GM23248 (cell line): ENCODE measurements at regions not wholly inside any gene's neighbourhood (a gene's known extent, or its start where the extent isn't known, plus 50 kb on each side); places are given as distances from the start of the nearest gene placed in this dataset.

ENCODE experiments used
- EZH2 ChIP-seq: fragments of 200-600 bp; sonication (generic); IDR thresholded peaks from 2 replicates; pipeline ENCODE4 v1.6.1; 2018; ENCODE audit warnings: antibody characterized with exemption, mild to moderate bottlenecking; ENCODE audit not compliant: insufficient read depth, poor library complexity, severe bottlenecking
- EZH2phosphoT487 ChIP-seq: fragments of 200-600 bp; sonication (generic); IDR thresholded peaks from 2 replicates; pipeline ENCODE4 v1.6.1; 2018; ENCODE audit warnings: antibody characterized with exemption, moderate library complexity, mild to moderate bottlenecking, low read depth; ENCODE audit not compliant: insufficient read depth

DNA sequence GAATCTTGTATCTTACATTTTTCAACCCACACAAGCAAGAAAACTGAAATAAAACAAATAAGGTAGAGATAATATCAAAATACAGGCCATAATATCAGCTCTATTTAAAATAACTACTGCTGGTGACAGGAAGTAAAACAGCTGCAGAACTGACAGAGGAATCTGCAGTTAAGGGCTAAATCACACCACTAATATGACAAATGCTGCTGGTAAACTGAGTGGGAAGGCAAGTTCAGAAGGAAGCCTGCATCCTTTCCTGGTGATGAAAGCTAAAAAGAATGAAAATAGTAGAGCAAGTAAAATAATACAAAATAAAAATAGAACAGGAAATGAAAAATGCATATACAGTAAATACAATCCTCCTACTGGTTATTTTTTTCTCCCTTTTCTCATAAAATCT lies 1293.7 kb upstream of the C9orf72 start:
- TF ChIP-seq EZH2 = no peak
- TF ChIP-seq EZH2phosphoT487 = no peak
